ENCODE measurements at regions not wholly inside any gene's neighbourhood (a gene's known extent, or its start where the extent isn't known, plus 50 kb on each side); places are given as distances from the start of the nearest gene placed in this dataset.

DNA sequence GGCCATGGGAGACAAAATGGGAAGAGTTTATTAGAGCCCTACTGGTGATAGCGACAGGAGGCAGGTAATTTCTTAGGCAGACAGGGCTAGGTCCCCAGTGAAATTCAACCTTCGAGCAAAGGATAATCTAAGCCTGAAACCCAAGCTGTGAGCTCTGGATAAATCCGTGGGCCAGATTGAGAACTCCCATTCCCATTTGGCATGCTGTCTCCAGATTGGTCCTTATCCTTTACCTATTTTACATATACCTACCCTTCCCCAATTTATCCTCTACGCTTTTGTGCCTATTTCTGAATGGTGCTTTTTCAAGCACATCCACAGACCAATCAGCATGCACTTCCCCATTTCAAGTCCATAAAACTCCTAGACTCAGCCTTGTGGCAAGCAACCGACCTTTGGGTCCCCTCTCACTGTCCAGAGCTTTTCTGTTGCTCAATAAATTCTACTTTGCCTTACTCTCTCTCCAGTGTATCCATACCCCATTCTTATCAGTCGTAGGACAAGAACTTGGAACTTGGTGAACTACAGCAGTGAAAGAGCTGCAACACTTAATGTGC, 268.0 kb downstream of the MYCN start:
- TF ChIP-seq, protein P1, sequence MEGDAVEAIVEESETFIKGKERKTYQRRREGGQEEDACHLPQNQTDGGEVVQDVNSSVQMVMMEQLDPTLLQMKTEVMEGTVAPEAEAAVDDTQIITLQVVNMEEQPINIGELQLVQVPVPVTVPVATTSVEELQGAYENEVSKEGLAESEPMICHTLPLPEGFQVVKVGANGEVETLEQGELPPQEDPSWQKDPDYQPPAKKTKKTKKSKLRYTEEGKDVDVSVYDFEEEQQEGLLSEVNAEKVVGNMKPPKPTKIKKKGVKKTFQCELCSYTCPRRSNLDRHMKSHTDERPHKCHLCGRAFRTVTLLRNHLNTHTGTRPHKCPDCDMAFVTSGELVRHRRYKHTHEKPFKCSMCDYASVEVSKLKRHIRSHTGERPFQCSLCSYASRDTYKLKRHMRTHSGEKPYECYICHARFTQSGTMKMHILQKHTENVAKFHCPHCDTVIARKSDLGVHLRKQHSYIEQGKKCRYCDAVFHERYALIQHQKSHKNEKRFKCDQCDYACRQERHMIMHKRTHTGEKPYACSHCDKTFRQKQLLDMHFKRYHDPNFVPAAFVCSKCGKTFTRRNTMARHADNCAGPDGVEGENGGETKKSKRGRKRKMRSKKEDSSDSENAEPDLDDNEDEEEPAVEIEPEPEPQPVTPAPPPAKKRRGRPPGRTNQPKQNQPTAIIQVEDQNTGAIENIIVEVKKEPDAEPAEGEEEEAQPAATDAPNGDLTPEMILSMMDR (conservative IDR thresholded peaks at IDR 0.05 in 1 of 2, IDR thresholded peaks at IDR 0.05 in 1 of 2; ENCODE audit: extremely low read depth in 1 of 2, insufficient read depth in 1 of 2, low read depth in 1 of 2, low read length in 2 of 2), result no peak
- TF ChIP-seq EZH2 (IDR thresholded peaks at IDR 0.05; ENCODE audit: borderline replicate concordance, low read length), result no peak
